Fibroblast of mammary gland (primary cell): ENCODE measurements at regions not wholly inside any gene's neighbourhood (a gene's known extent, or its start where the extent isn't known, plus 50 kb on each side); places are given as distances from the start of the nearest gene placed in this dataset.

Experiments
- DNase-seq: peaks from one replicate; pipeline ENCODE4 v3.0.0-alpha.2; 2010; ENCODE audit warnings: low read depth
- H3K4me3 ChIP-seq: 2 replicates; pipeline ENCODE4 v1.5.1; 2011; ENCODE audit warnings: low read depth, mild to moderate bottlenecking, low read length, moderate library complexity; ENCODE audit not compliant: control insufficient read depth
- CTCF ChIP-seq: conservative IDR thresholded peaks from 2 replicates; pipeline ENCODE4 v1.5.1; 2011; ENCODE audit warnings: low read depth, low read length, inconsistent platforms; ENCODE audit not compliant: control insufficient read depth, insufficient read depth

GRCh38 chr5:133897431-133897830 lies 71.0 kb downstream of the C5orf15 start:
- no peak for DNase-seq
- no peak for TF ChIP-seq CTCF
- H3K4me3 ChIP-seq, result no peak overlapping the region

DNA sequence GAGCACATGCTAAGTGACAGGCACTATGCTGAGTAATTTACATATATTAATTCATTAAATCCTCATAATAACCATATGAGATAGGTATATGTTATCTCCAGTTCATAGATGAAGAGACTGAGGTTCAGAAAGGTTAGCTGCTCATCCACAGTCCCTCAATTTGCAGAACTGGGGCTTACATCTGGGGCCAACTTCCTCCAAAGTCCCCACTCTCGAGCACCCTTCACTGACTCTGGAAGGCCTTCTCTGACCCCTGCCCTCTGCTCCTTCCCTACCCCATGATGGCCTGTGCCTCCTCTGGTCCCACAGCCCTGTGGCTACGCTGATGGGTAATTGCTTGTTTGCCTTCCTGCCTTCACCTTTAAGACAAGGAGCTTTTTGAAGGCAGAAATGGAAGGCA lies 71.6 kb downstream of the C5orf15 start:
- no peak for DNase-seq
- TF ChIP-seq CTCF, result no peak

GRCh38 chr5:133895979-133896845 lies 72.2 kb downstream of the C5orf15 start:
- H3K4me3 ChIP-seq, result no peak overlapping the region
- no peak for TF ChIP-seq CTCF
- no peak for DNase-seq

More for the DNA sequence above, 71.6 kb downstream of the C5orf15 start:
- no peak overlapping the region for H3K4me3 ChIP-seq

DNA sequence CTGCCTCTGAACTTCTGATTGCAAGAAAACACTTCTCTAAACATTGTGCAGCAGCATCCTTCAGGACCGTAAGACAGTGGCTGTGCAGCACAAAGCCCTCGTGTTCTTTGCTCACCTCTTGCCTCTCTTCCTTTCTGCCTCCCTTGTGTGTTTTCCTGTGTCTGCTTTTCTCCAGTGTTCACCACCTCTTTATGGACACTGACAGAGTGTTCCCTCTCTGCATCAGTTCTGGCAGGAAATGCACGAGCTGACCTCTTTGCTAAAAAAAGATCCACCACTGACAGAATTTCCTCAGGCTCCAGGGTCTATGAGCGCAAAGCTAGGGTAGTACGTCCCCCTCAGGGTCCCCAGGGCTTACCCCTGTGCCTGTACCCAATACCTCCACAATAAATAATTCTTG lies 74.3 kb downstream of the C5orf15 start:
- H3K4me3 ChIP-seq, result no peak overlapping the region
- DNase-seq, result no peak
- no peak for TF ChIP-seq CTCF

DNA sequence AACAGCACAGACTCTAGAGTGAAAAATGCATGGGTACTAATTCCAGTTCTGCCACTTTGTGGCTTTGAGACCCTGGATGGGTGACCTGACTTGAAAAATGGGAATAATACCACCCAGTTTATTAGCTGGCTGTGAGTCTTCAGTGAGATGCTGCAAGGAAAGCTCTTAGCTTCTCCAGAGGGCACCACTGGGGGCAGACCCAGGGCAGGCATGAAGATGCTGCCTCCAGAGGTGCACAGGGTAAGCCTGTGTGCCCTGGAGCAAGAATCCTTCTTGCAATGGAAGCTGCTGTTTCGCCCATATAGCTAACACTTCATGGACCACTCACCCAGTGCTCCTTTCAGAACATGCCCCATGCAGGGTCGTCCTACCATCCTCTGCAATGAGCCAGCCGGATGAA lies 75.7 kb downstream of the C5orf15 start:
- no peak overlapping the region for H3K4me3 ChIP-seq
- TF ChIP-seq CTCF, result no peak
- DNase-seq, result no peak

- no peak for TF ChIP-seq CTCF
- no peak overlapping the region for H3K4me3 ChIP-seq
- no peak for DNase-seq
Measured at GRCh38 chr5:133892306-133892705, 76.1 kb downstream of the C5orf15 start.

DNA sequence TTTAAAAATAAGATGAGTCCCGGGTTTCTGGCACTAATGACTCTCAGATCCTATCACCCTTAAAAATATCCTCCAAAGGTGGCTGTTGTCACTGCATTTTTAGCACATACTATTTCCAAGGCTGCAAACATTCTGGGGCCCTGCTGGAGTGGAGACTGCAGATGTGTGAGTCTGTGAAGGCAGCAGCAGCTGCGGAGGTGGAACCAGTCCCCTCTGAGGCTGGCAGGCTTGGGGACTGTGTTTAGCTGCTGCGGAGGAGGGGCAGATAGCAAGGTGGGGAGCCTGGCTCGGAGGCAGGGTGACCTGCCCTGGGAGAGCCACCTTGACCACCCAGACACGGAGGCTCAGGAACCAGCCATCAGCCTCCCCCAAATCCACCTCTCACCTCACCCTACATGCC lies 77.0 kb downstream of the C5orf15 start:
- no peak overlapping the region for H3K4me3 ChIP-seq
- TF ChIP-seq CTCF, result no peak
- no peak for DNase-seq
